HepG2 (cell line): ENCODE measurements at regions not wholly inside any gene's neighbourhood (a gene's known extent, or its start where the extent isn't known, plus 50 kb on each side); places are given as distances from the start of the nearest gene placed in this dataset.

Experiments
- BRD4 ChIP-seq: sonication (generic); formaldehyde crosslinking; IDR thresholded peaks from 2 replicates; pipeline ENCODE4 v1.4.0; 2020; ENCODE audit warnings: missing genetic modification reagents
- ETV5 ChIP-seq: IDR thresholded peaks from 2 replicates; pipeline ENCODE4 v1.6.1; 2018; ENCODE audit warnings: missing biosample characterization, missing genetic modification reagents, inconsistent platforms, borderline replicate concordance
- GFI1 ChIP-seq: sonication (generic); formaldehyde crosslinking; IDR thresholded peaks from 2 replicates; pipeline ENCODE4 v1.5.0; 2020; ENCODE audit warnings: missing genetic modification reagents, mild to moderate bottlenecking, borderline replicate concordance
- LCORL ChIP-seq, 2 experiments: fragments of 450-650 bp in 1 of 2; sonication (generic) in 1 of 2; formaldehyde crosslinking in 1 of 2; IDR thresholded peaks; 2 replicates each; pipeline versions ENCODE4 v1.5.0 to v1.6.1; 2017 to 2020; ENCODE audit warnings: antibody characterized with exemption in 1 of 2, missing genetic modification reagents in 1 of 2
- NFAT5 ChIP-seq: sonication (generic); formaldehyde crosslinking; IDR thresholded peaks from 2 replicates; pipeline ENCODE4 v1.4.0; 2020; ENCODE audit warnings: missing genetic modification reagents
- NR2F2 ChIP-seq: IDR thresholded peaks from 2 replicates; pipeline ENCODE4 v1.6.1; 2012; ENCODE audit warnings: low read depth, inconsistent platforms, borderline replicate concordance
- PAXIP1 ChIP-seq: sonication (generic); formaldehyde crosslinking; conservative IDR thresholded peaks from 2 replicates; pipeline ENCODE4 v1.4.0; 2020; ENCODE audit warnings: mild to moderate bottlenecking, missing genetic modification reagents, moderate library complexity
- SOX6 ChIP-seq, 2 experiments: fragments of 450-650 bp in 1 of 2; sonication (generic) in 1 of 2; formaldehyde crosslinking in 1 of 2; IDR thresholded peaks; 2 replicates each; pipeline versions ENCODE4 v1.4.0 to v1.6.1; 2017 to 2020; ENCODE audit warnings: antibody characterized with exemption in 1 of 2, mild to moderate bottlenecking in 1 of 2, missing genetic modification reagents in 1 of 2
- SYNCRIP ChIP-seq: fragments of 200-400 bp; formaldehyde crosslinking; IDR thresholded peaks from 2 replicates; pipeline ENCODE4 v1.6.1; 2018; ENCODE audit warnings: mild to moderate bottlenecking, low read depth, low read length; ENCODE audit not compliant: insufficient read depth
- TBX2 ChIP-seq: sonication (generic); formaldehyde crosslinking; IDR thresholded peaks from 2 replicates; pipeline ENCODE4 v1.5.0; 2020; ENCODE audit warnings: missing genetic modification reagents, mild to moderate bottlenecking, borderline replicate concordance
- ZFX ChIP-seq: sonication (generic); formaldehyde crosslinking; IDR thresholded peaks from 2 replicates; pipeline ENCODE4 v1.4.0; 2020; ENCODE audit warnings: mild to moderate bottlenecking, low read depth, missing genetic modification reagents, moderate library complexity
- ZNF138 ChIP-seq: sonication (generic); formaldehyde crosslinking; IDR thresholded peaks from 2 replicates; pipeline ENCODE4 v1.5.0; 2020; ENCODE audit warnings: mild to moderate bottlenecking, low read depth, missing genetic modification reagents
- ZNF784 ChIP-seq: sonication (generic); formaldehyde crosslinking; IDR thresholded peaks from 2 replicates; pipeline ENCODE4 v1.5.1; 2020; ENCODE audit warnings: missing genetic modification reagents, mild to moderate bottlenecking, borderline replicate concordance

- TF ChIP-seq ZNF138 (CRISPR knock-in tag): no peak
- TF ChIP-seq SOX6 (IDR thresholded peaks at IDR 0.05): no peak
- peak; percentile 73 for TF ChIP-seq SOX6 (CRISPR knock-in tag; IDR thresholded peaks at IDR 0.05)
- TF ChIP-seq LCORL (IDR thresholded peaks at IDR 0.05): no peak
- TF ChIP-seq LCORL (CRISPR knock-in tag; IDR thresholded peaks at IDR 0.05): peak; percentile 59
- peak; percentile 80; the same call in 1 of the 2 replicates for TF ChIP-seq NR2F2
- peak; percentile 95 for TF ChIP-seq GFI1 (CRISPR knock-in tag)
- no peak for TF ChIP-seq SYNCRIP
- peak; percentile 84 for TF ChIP-seq PAXIP1 (CRISPR knock-in tag)
- 0 out of 2 replicates have a peak, but pooled peaks have one; percentile 35 for TF ChIP-seq ZNF784
- TF ChIP-seq TBX2 (CRISPR knock-in tag): peak; percentile 71; the same call in 1 of the 2 replicates
- TF ChIP-seq BRD4: peak; percentile 78; the same call in 1 of the 2 replicates
- peak; percentile 18; the same call in 1 of the 2 replicates for TF ChIP-seq ZFX (CRISPR knock-in tag)
- peak; percentile 63; the same call in 1 of the 2 replicates for TF ChIP-seq ETV5 (CRISPR knock-in tag)
- no peak for TF ChIP-seq NFAT5
Measured at GRCh38 chr21:39098696-39099200, 84.5 kb downstream of the PSMG1 start (continued).
